ENCODE measurements at regions not wholly inside any gene's neighbourhood (a gene's known extent, or its start where the extent isn't known, plus 50 kb on each side); places are given as distances from the start of the nearest gene placed in this dataset.

GRCh38 chr20:40547483-40548091, 141.4 kb downstream of the MAFB start:
- Histone ChIP-seq H3K4me3 (ENCODE audit: low read length, poor library complexity, severe bottlenecking) (no peak overlapping the region), H3K9ac (ENCODE audit: low read depth, low read length, poor library complexity, severe bottlenecking) (no peak overlapping the region)
- TF ChIP-seq EZH2phosphoT487 (IDR thresholded peaks at IDR 0.05; ENCODE audit: borderline replicate concordance) (no peak), CTCF (conservative IDR thresholded peaks at IDR 0.05; ENCODE audit: low read length) (no peak)

GRCh38 chr20:40545478-40545877, 143.6 kb downstream of the MAFB start:
- no peaks in the 10 kb centered on the region for H3F3A ChIP-seq (ENCODE audit: low read depth)
- no peaks in the 10 kb centered on the region for H3K36me3 ChIP-seq (ENCODE audit: insufficient read depth, low read length)
- no peak overlapping the region for H3K4me3 ChIP-seq (ENCODE audit: low read length, poor library complexity, severe bottlenecking)
- no peaks in the 10 kb centered on the region for H3K9me2 ChIP-seq (replicated peaks; ENCODE audit: low read depth, low read length)
- no peak overlapping the region for H3K9ac ChIP-seq (ENCODE audit: low read depth, low read length, poor library complexity, severe bottlenecking)
- no peak for TF ChIP-seq CTCF (conservative IDR thresholded peaks at IDR 0.05; ENCODE audit: low read length)
- TF ChIP-seq EZH2phosphoT487 (IDR thresholded peaks at IDR 0.05; ENCODE audit: borderline replicate concordance), result no peak
- no peaks in the 10 kb centered on the region for H4K20me1 ChIP-seq (ENCODE audit: insufficient read depth, low read length, poor library complexity, severe bottlenecking)
- no peaks in the 10 kb centered on the region for H3K9me3 ChIP-seq (ENCODE audit: insufficient read depth, low read depth, low read length)
- H3K4me1 ChIP-seq (ENCODE audit: insufficient read depth, low read length, poor library complexity, severe bottlenecking), result no peaks in the 10 kb centered on the region
- no peaks in the 10 kb centered on the region for H3K79me2 ChIP-seq (ENCODE audit: insufficient read depth, low read length)
- no peaks in the 10 kb centered on the region for H3K27me3 ChIP-seq (ENCODE audit: insufficient read depth, low read length, poor library complexity, severe bottlenecking)
- H2AFZ ChIP-seq (ENCODE audit: low read length), result no peak overlapping the region
- no peak overlapping the region for H3K4me2 ChIP-seq (ENCODE audit: low read depth, low read length, poor library complexity, severe bottlenecking)

More at GRCh38 chr20:40547483-40548091, 141.4 kb downstream of the MAFB start:
- Histone ChIP-seq H3K4me2 (ENCODE audit: low read depth, low read length, poor library complexity, severe bottlenecking) (no peak overlapping the region), H3F3A (ENCODE audit: low read depth) (no peaks in the 10 kb centered on the region), H3K9me3 (ENCODE audit: insufficient read depth, low read depth, low read length) (no peaks in the 10 kb centered on the region), H2AFZ (ENCODE audit: low read length) (no peak overlapping the region), H4K20me1 (ENCODE audit: insufficient read depth, low read length, poor library complexity, severe bottlenecking) (no peaks in the 10 kb centered on the region), H3K79me2 (ENCODE audit: insufficient read depth, low read length) (no peaks in the 10 kb centered on the region), H3K36me3 (ENCODE audit: insufficient read depth, low read length) (no peaks in the 10 kb centered on the region), H3K27me3 (ENCODE audit: insufficient read depth, low read length, poor library complexity, severe bottlenecking) (no peaks in the 10 kb centered on the region), H3K4me1 (ENCODE audit: insufficient read depth, low read length, poor library complexity, severe bottlenecking) (no peaks in the 10 kb centered on the region), H3K9me2 (replicated peaks; ENCODE audit: low read depth, low read length) (no peaks in the 10 kb centered on the region)

GRCh38 chr20:40542065-40542464, 147.0 kb downstream of the MAFB start:
- H3K9ac ChIP-seq (ENCODE audit: low read depth, low read length, poor library complexity, severe bottlenecking), result no peak overlapping the region
- H3K4me1 ChIP-seq (ENCODE audit: insufficient read depth, low read length, poor library complexity, severe bottlenecking), result no peaks in the 10 kb centered on the region
- no peak for TF ChIP-seq EZH2phosphoT487 (IDR thresholded peaks at IDR 0.05; ENCODE audit: borderline replicate concordance)
- TF ChIP-seq CTCF (conservative IDR thresholded peaks at IDR 0.05; ENCODE audit: low read length), result no peak
- H3K79me2 ChIP-seq (ENCODE audit: insufficient read depth, low read length), result no peaks in the 10 kb centered on the region
- no peak overlapping the region for H3K4me3 ChIP-seq (ENCODE audit: low read length, poor library complexity, severe bottlenecking)
- H3K4me2 ChIP-seq (ENCODE audit: low read depth, low read length, poor library complexity, severe bottlenecking), result no peak overlapping the region
- H3F3A ChIP-seq (ENCODE audit: low read depth), result no peaks in the 10 kb centered on the region
- no peaks in the 10 kb centered on the region for H3K9me3 ChIP-seq (ENCODE audit: insufficient read depth, low read depth, low read length)
- H3K27me3 ChIP-seq (ENCODE audit: insufficient read depth, low read length, poor library complexity, severe bottlenecking), result no peaks in the 10 kb centered on the region
- H3K36me3 ChIP-seq (ENCODE audit: insufficient read depth, low read length), result no peaks in the 10 kb centered on the region
- no peaks in the 10 kb centered on the region for H3K9me2 ChIP-seq (replicated peaks; ENCODE audit: low read depth, low read length)
- H2AFZ ChIP-seq (ENCODE audit: low read length), result no peak overlapping the region
- no peaks in the 10 kb centered on the region for H4K20me1 ChIP-seq (ENCODE audit: insufficient read depth, low read length, poor library complexity, severe bottlenecking)
